GM12872 (cell line): ENCODE measurements at regions not wholly inside any gene's neighbourhood (a gene's known extent, or its start where the extent isn't known, plus 50 kb on each side); places are given as distances from the start of the nearest gene placed in this dataset.

ENCODE experiments used
- CTCF ChIP-seq: IDR thresholded peaks from 3 replicates; pipeline ENCODE4 v1.5.1; 2011; ENCODE audit warnings: low read depth, mild to moderate bottlenecking, low read length, moderate library complexity; ENCODE audit not compliant: insufficient read depth

DNA sequence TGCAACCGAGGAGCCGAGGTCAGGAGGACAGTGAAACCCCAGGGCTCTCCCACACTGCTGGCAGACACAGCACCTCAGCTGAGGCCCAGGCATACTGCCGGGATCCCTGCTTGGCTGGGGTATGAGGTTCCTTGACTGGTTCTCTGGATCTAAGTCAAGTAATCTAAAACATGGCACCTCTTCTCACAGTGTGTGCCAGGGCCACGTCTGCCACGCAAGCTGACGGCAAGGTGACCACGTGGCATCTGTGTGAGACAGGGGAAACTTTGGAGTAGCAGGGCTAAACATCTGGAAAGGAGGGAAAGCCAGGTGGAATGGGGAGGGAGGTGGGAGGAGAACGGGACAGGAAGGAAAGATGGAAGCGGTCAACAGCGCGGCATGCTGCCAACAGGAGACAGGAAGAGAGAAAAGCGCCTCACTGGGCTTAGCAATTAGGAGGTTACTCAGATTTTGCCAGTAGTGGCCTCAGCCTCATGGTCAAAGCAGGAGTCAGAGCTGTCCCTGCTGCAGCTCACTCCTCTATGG, 103.7 kb downstream of the CXCL12 start:
- no peak for TF ChIP-seq CTCF

DNA sequence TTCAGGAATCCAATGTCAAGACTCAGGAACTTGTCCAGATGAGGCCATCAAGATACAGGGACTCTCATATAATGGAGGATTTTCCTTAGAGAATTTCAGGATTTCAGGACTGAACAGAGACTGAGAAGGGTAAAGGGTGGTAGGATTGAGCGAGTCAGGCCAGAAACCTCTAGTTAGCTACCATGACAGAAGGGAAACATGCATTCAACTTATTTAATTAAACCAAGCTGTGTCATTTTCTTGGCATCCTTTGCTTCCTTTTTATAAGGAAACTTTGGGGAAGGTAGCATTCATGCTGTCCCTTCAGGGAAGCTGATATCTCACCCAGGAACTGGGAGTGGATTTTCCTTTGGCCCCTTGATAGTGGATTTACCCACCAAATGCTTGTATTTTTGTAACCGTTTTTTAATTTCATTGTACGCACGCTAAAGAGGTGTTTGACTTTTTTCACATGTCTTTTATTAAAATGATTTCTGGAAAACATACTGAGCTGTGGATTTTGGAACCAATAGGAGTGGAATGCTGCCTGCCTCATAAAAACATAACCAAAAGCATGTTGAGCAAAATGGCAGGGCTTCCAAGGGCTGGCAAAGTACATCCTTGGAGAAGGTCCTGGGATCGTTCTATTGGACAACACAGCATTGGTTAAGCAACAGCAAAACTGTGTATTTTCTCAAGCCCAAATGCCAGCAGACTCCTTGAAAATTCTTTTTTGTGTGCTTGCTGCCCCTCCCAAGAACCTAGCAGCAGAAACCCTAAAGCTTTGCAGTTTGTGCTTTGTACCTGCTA, 104.5 kb downstream of the CXCL12 start:
- no peak for TF ChIP-seq CTCF

DNA sequence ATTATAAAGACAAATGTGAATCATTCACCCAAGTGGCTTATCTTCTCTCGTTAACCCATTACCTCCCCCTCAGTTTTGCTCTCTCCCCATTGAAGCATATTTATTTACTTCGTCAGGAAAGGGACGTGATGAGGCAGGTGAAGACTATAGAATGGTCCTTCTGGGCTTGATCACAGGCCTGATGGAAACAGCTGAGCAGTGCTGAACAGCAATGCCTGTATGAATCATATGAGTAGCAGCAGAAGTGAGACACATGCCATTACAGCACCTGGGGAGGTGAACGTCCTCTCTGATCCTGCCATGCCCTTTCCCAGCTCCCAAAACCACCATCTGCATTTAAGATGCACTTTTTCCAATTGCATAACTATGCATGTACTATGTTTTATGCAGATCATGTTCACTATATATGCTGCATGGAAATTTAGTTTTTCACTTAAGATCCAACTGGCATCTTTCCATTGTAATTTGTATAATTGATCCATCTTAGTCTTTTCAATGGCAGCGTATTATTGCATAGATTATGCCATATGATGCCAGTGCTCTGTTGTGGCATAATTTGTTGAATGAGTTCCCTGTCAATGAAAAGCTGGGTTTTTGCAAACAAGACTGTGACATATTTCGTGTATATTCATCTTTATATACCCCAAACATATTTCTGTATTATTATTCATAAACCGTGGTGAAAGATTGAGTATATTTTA, 105.3 kb downstream of the CXCL12 start:
- TF ChIP-seq CTCF, result no peak

- no peak for TF ChIP-seq CTCF
Observed at GRCh38 chr10:44278837-44279324, 106.0 kb downstream of the CXCL12 start.

DNA sequence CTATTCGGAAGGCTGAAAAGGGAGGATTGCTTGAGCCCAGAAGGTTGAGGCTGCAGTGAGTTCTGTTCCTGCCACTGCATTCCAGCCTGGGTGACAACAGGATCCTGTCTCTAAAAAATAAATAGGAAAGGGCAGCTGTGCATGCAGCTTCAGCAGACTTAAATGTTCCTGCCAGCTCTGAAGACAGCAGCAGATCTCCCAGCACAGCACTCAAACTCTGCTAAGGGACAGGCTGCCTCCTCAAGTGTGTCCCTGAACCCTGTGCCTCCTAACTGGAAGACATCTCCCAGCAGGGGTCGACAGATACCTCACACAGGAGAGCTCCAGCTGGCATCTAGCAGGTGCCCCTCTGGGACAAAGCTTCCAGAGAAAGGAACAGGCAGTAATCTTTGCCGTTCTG, 117.9 kb downstream of the CXCL12 start:
- no peak for TF ChIP-seq CTCF

- TF ChIP-seq CTCF, result no peak
Observed at GRCh38 chr10:44264244-44264643, 120.7 kb downstream of the CXCL12 start.

- TF ChIP-seq CTCF, result no peak
Observed at GRCh38 chr10:44263771-44264170, 121.1 kb downstream of the CXCL12 start.
